Spleen (tissue), 7 donors: ENCODE measurements at regions not wholly inside any gene's neighbourhood (a gene's known extent, or its start where the extent isn't known, plus 50 kb on each side); places are given as distances from the start of the nearest gene placed in this dataset.

ENCODE experiments used
- CTCF ChIP-seq, 11 experiments: fragments of 200-600 bp in 7 of 11; fragments of 450-650 bp in 4 of 11; sonication (generic) in 4 of 11; IDR thresholded peaks in 8 of 11; conservative IDR thresholded peaks in 3 of 11; 1 replicate in 7 of 11; 2 replicates in 4 of 11; pipeline versions ENCODE4 v1.4.0 to v1.8.0; 2016 to 2021; ENCODE audit warnings: antibody characterized with exemption in 11 of 11, inconsistent platforms in 4 of 11, mild to moderate bottlenecking in 1 of 11
- POLR2A ChIP-seq, 3 donors: fragments of 450-650 bp; IDR thresholded peaks; one replicate each; pipeline ENCODE4 v1.5.1; 2017; ENCODE audit warnings: antibody characterized with exemption in 3 of 3, mild to moderate bottlenecking in 1 of 3
- POLR2AphosphoS5 ChIP-seq, 3 donors: sonication (generic); formaldehyde crosslinking; IDR thresholded peaks; one replicate each; pipeline ENCODE4 v1.5.1; 2017; ENCODE audit warnings: antibody characterized with exemption in 3 of 3
- donor health status: DM: no; HTN: no; CAD: no; lungs with moderate emphysema.
- donor health status: DM: no; HTN: no; CAD: no.
- donor health status: DM: no; HTN: no; CAD: no.

- no peak for TF ChIP-seq CTCF (IDR thresholded peaks at IDR 0.05 in 8 of 11, conservative IDR thresholded peaks at IDR 0.05 in 3 of 11)
- TF ChIP-seq POLR2AphosphoS5 (IDR thresholded peaks at IDR 0.05): no peak
- TF ChIP-seq POLR2A (IDR thresholded peaks at IDR 0.05): no peak
Observed at GRCh38 chr1:173395762-173396161, 81.4 kb upstream of the PRDX6 start.
